OCI-M1 (cell line): ENCODE measurements at regions not wholly inside any gene's neighbourhood (a gene's known extent, or its start where the extent isn't known, plus 50 kb on each side); places are given as distances from the start of the nearest gene placed in this dataset.
"Not testable (repeated sequence)": the region's sequence is repeated elsewhere in the genome, so short reads cannot be mapped to it uniquely, and the experiment has no call there.

Experiments used
- DNase-seq: peaks from one replicate; lab custom pipeline; 2025; lab: John Stamatoyannopoulos, UW

- DNase-seq: no peak
These were observed 208.5 kb downstream of the FGF9 start for GRCh38 chr13:21879263-21879914.

- DNase-seq: no peak
These were observed 211.9 kb downstream of the FGF9 start for GRCh38 chr13:21882766-21883165.

GRCh38 chr13:21883713-21884112, 212.8 kb downstream of the FGF9 start:
- DNase-seq: no peak

- DNase-seq: no peak
These were observed 213.5 kb downstream of the FGF9 start for GRCh38 chr13:21884299-21884909.

- DNase-seq: peak; percentile 43
These were observed 214.2 kb downstream of the FGF9 start for GRCh38 chr13:21884965-21885567.

- DNase-seq: no peak
These were observed 214.9 kb downstream of the FGF9 start for GRCh38 chr13:21885714-21886224.

GRCh38 chr13:21889651-21890050, 218.8 kb downstream of the FGF9 start:
- no peak for DNase-seq

GRCh38 chr13:21890220-21890619, 219.3 kb downstream of the FGF9 start:
- not testable (repeated sequence) for DNase-seq

- DNase-seq: no peak
These were observed 223.2 kb downstream of the FGF9 start for GRCh38 chr13:21894091-21894490.

GRCh38 chr13:21894703-21895699, 224.1 kb downstream of the FGF9 start:
- DNase-seq: peak; percentile 71

- DNase-seq: no peak
These were observed 224.9 kb downstream of the FGF9 start for GRCh38 chr13:21895779-21896178.

- DNase-seq: no peak
These were observed 226.3 kb downstream of the FGF9 start for GRCh38 chr13:21897161-21897560.

- DNase-seq: no peak
These were observed 227.6 kb downstream of the FGF9 start for GRCh38 chr13:21898459-21898858.

GRCh38 chr13:21898945-21899344, 228.1 kb downstream of the FGF9 start:
- DNase-seq: no peak

GRCh38 chr13:21901336-21901735, 230.5 kb downstream of the FGF9 start:
- no peak for DNase-seq

- DNase-seq: no peak
These were observed 231.2 kb downstream of the FGF9 start for GRCh38 chr13:21901811-21902708.

GRCh38 chr13:21902709-21903098, 231.8 kb downstream of the FGF9 start:
- no peak for DNase-seq

- no peak for DNase-seq
These were observed 234.6 kb downstream of the FGF9 start for GRCh38 chr13:21905486-21905885.

GRCh38 chr13:21909331-21909730, 238.5 kb downstream of the FGF9 start:
- no peak for DNase-seq

GRCh38 chr13:21910546-21910945, 239.7 kb downstream of the FGF9 start:
- no peak for DNase-seq
